ENCODE measurements at regions not wholly inside any gene's neighbourhood (a gene's known extent, or its start where the extent isn't known, plus 50 kb on each side); places are given as distances from the start of the nearest gene placed in this dataset.

DNA sequence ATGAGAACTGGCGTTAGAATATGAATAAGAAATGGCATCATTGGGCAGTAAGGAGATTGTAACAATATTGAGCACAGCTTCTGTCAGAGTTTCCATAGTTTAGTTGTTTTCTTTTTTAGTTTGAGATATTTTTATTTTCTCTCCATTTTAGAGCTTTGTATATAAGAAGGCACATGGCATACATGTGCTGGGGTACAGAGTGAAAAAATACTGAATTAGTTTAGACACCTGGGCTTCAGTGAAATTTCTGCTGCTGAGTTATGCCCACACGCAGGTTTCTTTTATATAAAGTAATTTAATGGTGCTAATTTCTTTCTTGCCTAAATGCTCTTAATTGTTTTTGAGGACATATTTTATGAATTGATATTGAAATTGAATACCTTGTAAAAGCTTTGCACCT is 53.6 kb upstream of the RWDD3 start:
- TF ChIP-seq, protein P1, sequence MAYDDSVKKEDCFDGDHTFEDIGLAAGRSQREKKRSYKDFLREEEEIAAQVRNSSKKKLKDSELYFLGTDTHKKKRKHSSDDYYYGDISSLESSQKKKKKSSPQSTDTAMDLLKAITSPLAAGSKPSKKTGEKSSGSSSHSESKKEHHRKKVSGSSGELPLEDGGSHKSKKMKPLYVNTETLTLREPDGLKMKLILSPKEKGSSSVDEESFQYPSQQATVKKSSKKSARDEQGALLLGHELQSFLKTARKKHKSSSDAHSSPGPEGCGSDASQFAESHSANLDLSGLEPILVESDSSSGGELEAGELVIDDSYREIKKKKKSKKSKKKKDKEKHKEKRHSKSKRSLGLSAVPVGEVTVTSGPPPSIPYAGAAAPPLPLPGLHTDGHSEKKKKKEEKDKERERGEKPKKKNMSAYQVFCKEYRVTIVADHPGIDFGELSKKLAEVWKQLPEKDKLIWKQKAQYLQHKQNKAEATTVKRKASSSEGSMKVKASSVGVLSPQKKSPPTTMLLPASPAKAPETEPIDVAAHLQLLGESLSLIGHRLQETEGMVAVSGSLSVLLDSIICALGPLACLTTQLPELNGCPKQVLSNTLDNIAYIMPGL (CRISPR knock-in tag; IDR thresholded peaks at IDR 0.05; ENCODE audit: borderline replicate concordance), result no peak
- TF ChIP-seq KDM1A (IDR thresholded peaks at IDR 0.05; ENCODE audit: low read depth) (no peak), RCOR1 (IDR thresholded peaks at IDR 0.05; ENCODE audit: low read depth, low read length) (no peak), CHD2 (IDR thresholded peaks at IDR 0.05; ENCODE audit: low read length, partially characterized antibody) (no peak), PBX3 (IDR thresholded peaks at IDR 0.05) (no peak), RFX5 (IDR thresholded peaks at IDR 0.05) (no peak), FOSL2 (IDR thresholded peaks at IDR 0.05) (no peak), FOSL2 (CRISPR knock-in tag; IDR thresholded peaks at IDR 0.05) (no peak), EP300 (IDR thresholded peaks at IDR 0.05) (no peak), HOXA7 (CRISPR knock-in tag; IDR thresholded peaks at IDR 0.05) (no peak), KDM5A (IDR thresholded peaks at IDR 0.05) (no peak), ATOH8 (CRISPR knock-in tag; IDR thresholded peaks at IDR 0.05; ENCODE audit: low read depth) (no peak), FOSB (CRISPR knock-in tag; IDR thresholded peaks at IDR 0.05) (no peak), EHMT2 (IDR thresholded peaks at IDR 0.05; ENCODE audit: low read depth) (no peak)
- no peak for ATAC-seq
- no peak for FAIRE-seq
- no peak for DNase-seq (ENCODE audit: low read depth in 1 of 2, low spot score in 1 of 2)
- Histone ChIP-seq H3K9me3 (no peaks in the 10 kb centered on the region), H3K4me3 (no peak overlapping the region), H3K4me2 (no peak overlapping the region), H3K4me1 (peaks cover 6% of the 10 kb centered on the region; the same call in 2 of the 3 replicates), H3K27ac (no peak overlapping the region)
- 96% methylated on average over 2 of the region's 2 CpGs for WGBS (ENCODE audit: missing lambda C conversion rate)
- ChIA-PET CTCF (interaction anchor here (0.9 to 2.1 kb wide), 2 partner anchors 54 to 326 kb away, joined by 3 to 5 read pairs; partner anchors contain the start of gene RWDD3), POLR2A (no interaction called here)

GRCh38 chr1:95181096-95181495 is 52.9 kb upstream of the RWDD3 start:
- Histone ChIP-seq H3K27ac (no peak overlapping the region), H3K9me3 (no peaks in the 10 kb centered on the region), H3K4me3 (no peak overlapping the region), H3K4me1 (peaks cover 6% of the 10 kb centered on the region; the same call in 2 of the 3 replicates), H3K4me2 (no peak overlapping the region)
- ChIA-PET POLR2A (no interaction called here), CTCF (interaction anchor here (2.1 kb wide), 1 partner anchor 53 kb away, joined by 5 read pairs; the partner anchor contains the start of gene RWDD3)
- no peak for TF ChIP-seq CBX2 (IDR thresholded peaks at IDR 0.05; ENCODE audit: borderline replicate concordance, low read depth)
- TF ChIP-seq BCL3 (IDR thresholded peaks at IDR 0.05), result no peak
- TF ChIP-seq RAD21 (conservative IDR thresholded peaks at IDR 0.05 in 1 of 2, IDR thresholded peaks at IDR 0.05 in 1 of 2), result no peak
- no peak for TF ChIP-seq USF2 (IDR thresholded peaks at IDR 0.05)
- TF ChIP-seq HOXA7 (CRISPR knock-in tag; IDR thresholded peaks at IDR 0.05), result no peak
- no peak for TF ChIP-seq NFE2L2 (conservative IDR thresholded peaks at IDR 0.05; ENCODE audit: low read length)
- no peak for TF ChIP-seq FOSL2 (IDR thresholded peaks at IDR 0.05)
- no peak for TF ChIP-seq FOSL2 (CRISPR knock-in tag; IDR thresholded peaks at IDR 0.05)
- no peak for TF ChIP-seq POLR2A (IDR thresholded peaks at IDR 0.05; ENCODE audit: low read length)
- TF ChIP-seq, protein P1 (CRISPR knock-in tag; IDR thresholded peaks at IDR 0.05; ENCODE audit: borderline replicate concordance), result no peak
- TF ChIP-seq RNF2 (IDR thresholded peaks at IDR 0.05; ENCODE audit: borderline replicate concordance, low read depth), result no peak
- TF ChIP-seq RARB (CRISPR knock-in tag; IDR thresholded peaks at IDR 0.05), result no peak
- no peak for TF ChIP-seq ZC3H11A (IDR thresholded peaks at IDR 0.05)
- TF ChIP-seq, protein P2, sequence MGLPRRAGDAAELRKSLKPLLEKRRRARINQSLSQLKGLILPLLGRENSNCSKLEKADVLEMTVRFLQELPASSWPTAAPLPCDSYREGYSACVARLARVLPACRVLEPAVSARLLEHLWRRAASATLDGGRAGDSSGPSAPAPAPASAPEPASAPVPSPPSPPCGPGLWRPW (IDR thresholded peaks at IDR 0.05), result no peak
- TF ChIP-seq BHLHE40 (IDR thresholded peaks at IDR 0.05; ENCODE audit: low read depth, low read length), result no peak
- TF ChIP-seq CEBPB (IDR thresholded peaks at IDR 0.05), result no peak
- TF ChIP-seq MAZ (IDR thresholded peaks at IDR 0.05; ENCODE audit: borderline replicate concordance, low read depth, low read length), result no peak
- DNase-seq (ENCODE audit: low read depth in 1 of 2, low spot score in 1 of 2) (no peak), ATAC-seq (no peak), FAIRE-seq (no peak)
